K562 (cell line): ENCODE measurements at regions not wholly inside any gene's neighbourhood (a gene's known extent, or its start where the extent isn't known, plus 50 kb on each side); places are given as distances from the start of the nearest gene placed in this dataset.

Source experiments
- ATAC-seq: fragments of 200-7000 bp; cut with Tn5 transposase; 3 replicates; pipeline ENCODE4 v1.9.1; 2020; ENCODE audit warnings: moderate library complexity
- BruUV-seq: library from RNA; stranded (reverse); fragments of 400-500 nt; replicated peaks from 2 replicates; lab custom pipeline; 2021; lab: Mats Ljungman, UMichigan
- CTCF ChIA-PET: fragments of 300-600 bp; formaldehyde crosslinking; extraction: SDS; loops from one replicate; lab custom pipeline; 2021; ENCODE audit warnings: low intra/inter-chr PET ratio; lab: Yijun Ruan, JAX
- POLR2A ChIA-PET: fragments of 300-600, 350-650 bp; sonication (Branson Sonifier 250); formaldehyde crosslinking; extraction: SDS; loops from one replicate; lab custom pipeline; 2021; ENCODE audit warnings: antibody characterized with exemption, inconsistent platforms; lab: Yijun Ruan, JAX
- DNase-seq, 4 experiments: peaks; one replicate each; pipeline versions ENCODE4 v3.0.0 to v3.0.0-alpha.2; 2011 to 2018; ENCODE audit warnings: low spot score in 3 of 4, mixed read lengths in 3 of 4; ENCODE audit errors: extremely low read depth in 1 of 4
- FAIRE-seq: peaks from 2 replicates; lab custom pipeline; 2011; peaks lifted over from hg19 to GRCh38; lab: Jason Lieb, UNC
- H2AFZ ChIP-seq: 2 replicates; pipeline ENCODE4 v1.6.0; 2011; ENCODE audit warnings: low read depth, low read length, control low read depth, inconsistent platforms
- H3K27ac ChIP-seq: fragments of 200-600 bp; 3 replicates; pipeline ENCODE4 v1.8.0; 2011; ENCODE audit warnings: low read depth, mild to moderate bottlenecking, control low read depth, inconsistent platforms, low read length, moderate library complexity, mixed read lengths; ENCODE audit errors: extremely low read depth
- H3K27me3 ChIP-seq, 2 experiments: fragments of 300-600 bp in 1 of 2; 2 replicates in 1 of 2; 3 replicates in 1 of 2; pipeline versions ENCODE4 v1.6.0 to v1.8.0; 2011; ENCODE audit warnings: inconsistent platforms in 2 of 2, low read length in 2 of 2, mild to moderate bottlenecking in 1 of 2, mixed read lengths in 1 of 2, moderate library complexity in 1 of 2; ENCODE audit not compliant: control insufficient read depth in 2 of 2, insufficient read depth in 2 of 2
- H3K36me3 ChIP-seq: fragments of 300-600 bp; 3 replicates; pipeline ENCODE4 v1.8.0; 2011; ENCODE audit warnings: mild to moderate bottlenecking, low read length, inconsistent platforms; ENCODE audit not compliant: control insufficient read depth, insufficient read depth
- H3K4me1 ChIP-seq, 2 experiments: fragments of 200-600 bp in 1 of 2; replicated peaks in 1 of 2; 2 replicates in 1 of 2; 3 replicates in 1 of 2; pipeline versions ENCODE4 v1.5.1 to v1.8.0; 2011; ENCODE audit warnings: inconsistent platforms in 2 of 2, low read length in 2 of 2, mild to moderate bottlenecking in 1 of 2, mixed read lengths in 1 of 2, moderate library complexity in 1 of 2; ENCODE audit not compliant: control insufficient read depth in 2 of 2, insufficient read depth in 2 of 2
- H3K4me2 ChIP-seq: 2 replicates; pipeline ENCODE4 v1.6.1; 2011; ENCODE audit warnings: low read length, control low read depth, inconsistent platforms, mixed read lengths; ENCODE audit not compliant: insufficient read depth
- H3K4me3 ChIP-seq: fragments of 200-600 bp; sonication (generic), shearing (Covaris generic); 2 replicates; pipeline ENCODE4 v1.5.1; 2016; ENCODE audit warnings: control low read depth, inconsistent platforms
- H3K79me2 ChIP-seq: fragments of 200-600 bp; 3 replicates; pipeline ENCODE4 v1.8.0; 2011; ENCODE audit warnings: low read length, inconsistent platforms; ENCODE audit not compliant: control insufficient read depth, insufficient read depth
- H3K9ac ChIP-seq, 2 experiments: 2 replicates each; pipeline versions ENCODE4 v1.6.0 to v1.6.1; 2011; ENCODE audit warnings: low read depth in 2 of 2, low read length in 2 of 2, control low read depth in 1 of 2, inconsistent platforms in 1 of 2, mild to moderate bottlenecking in 1 of 2, mixed read lengths in 1 of 2; ENCODE audit not compliant: insufficient read depth in 1 of 2
- H3K9me1 ChIP-seq: one replicate; pipeline ENCODE4 v1.6.0; 2011; ENCODE audit warnings: inconsistent platforms, mild to moderate bottlenecking, low read length, moderate library complexity; ENCODE audit not compliant: control insufficient read depth, insufficient read depth
- H3K9me3 ChIP-seq: replicated peaks from 2 replicates; pipeline ENCODE4 v1.5.1; 2011; ENCODE audit warnings: low read depth, low read length, inconsistent platforms; ENCODE audit not compliant: control insufficient read depth, insufficient read depth
- H4K20me1 ChIP-seq: replicated peaks from 2 replicates; pipeline ENCODE4 v1.6.1; 2011; ENCODE audit warnings: low read length, inconsistent platforms, mixed read lengths; ENCODE audit not compliant: control insufficient read depth, insufficient read depth
- ATF3 ChIP-seq, 2 experiments: fragments of 450-650 bp in 1 of 2; sonication (generic) in 1 of 2; formaldehyde crosslinking in 1 of 2; IDR thresholded peaks in 1 of 2; conservative IDR thresholded peaks in 1 of 2; 2 replicates each; pipeline versions ENCODE4 v1.6.1 to v1.8.1; 2016 to 2023; ENCODE audit warnings: mild to moderate bottlenecking in 2 of 2, moderate library complexity in 2 of 2, inconsistent platforms in 1 of 2, missing genetic modification reagents in 1 of 2
- E4F1 ChIP-seq: fragments of 250-450 bp; sonication (Bioruptor Pico); IDR thresholded peaks from 2 replicates; pipeline ENCODE4 v1.5.0; 2021; ENCODE audit warnings: mild to moderate bottlenecking, borderline replicate concordance
- FOXJ3 ChIP-seq: sonication (generic); formaldehyde crosslinking; IDR thresholded peaks from 2 replicates; pipeline ENCODE4 v1.4.0; 2020; ENCODE audit warnings: mild to moderate bottlenecking, missing genetic modification reagents
- HMGN3 ChIP-seq: IDR thresholded peaks from 2 replicates; pipeline ENCODE4 v1.6.1; 2011; ENCODE audit warnings: borderline replicate concordance, low read depth, mild to moderate bottlenecking, mixed read lengths, low read length; ENCODE audit not compliant: insufficient read length; ENCODE audit errors: extremely low read depth
- KDM2B ChIP-seq: fragments of 250-450 bp; sonication (Bioruptor Pico); IDR thresholded peaks from 2 replicates; pipeline ENCODE4 v1.8.0; 2021; ENCODE audit warnings: mild to moderate bottlenecking, moderate library complexity
- NCOA6 ChIP-seq: fragments of 450-650 bp; IDR thresholded peaks from 2 replicates; pipeline ENCODE4 v1.6.1; 2017; ENCODE audit warnings: mild to moderate bottlenecking
- NELFE ChIP-seq: IDR thresholded peaks from 2 replicates; pipeline ENCODE4 v1.6.1; 2011; ENCODE audit warnings: mild to moderate bottlenecking; ENCODE audit not compliant: insufficient read depth, insufficient read length
- RBBP5 ChIP-seq: fragments of 200-600 bp; sonication (generic); IDR thresholded peaks from 2 replicates; pipeline ENCODE4 v1.6.1; 2012; ENCODE audit warnings: borderline replicate concordance, mild to moderate bottlenecking, low read length, control low read depth, inconsistent platforms; ENCODE audit not compliant: insufficient read depth, poor library complexity, severe bottlenecking
- RFX1 ChIP-seq: fragments of 450-650 bp; IDR thresholded peaks from 2 replicates; pipeline ENCODE4 v1.6.1; 2016; ENCODE audit warnings: mild to moderate bottlenecking, moderate library complexity
- TAF1 ChIP-seq: IDR thresholded peaks from 2 replicates; pipeline ENCODE4 v1.6.1; 2011; ENCODE audit warnings: mild to moderate bottlenecking, low read length, moderate library complexity; ENCODE audit not compliant: insufficient read depth, control insufficient read depth, severe bottlenecking; ENCODE audit errors: extremely low read depth
- ZNF232 ChIP-seq: sonication (generic); formaldehyde crosslinking; IDR thresholded peaks from 2 replicates; pipeline ENCODE4 v1.8.0; 2022; ENCODE audit warnings: mild to moderate bottlenecking, missing genetic modification reagents
- ZNF253 ChIP-seq: fragments of 250-450 bp; sonication (Bioruptor Pico); conservative IDR thresholded peaks from 2 replicates; pipeline ENCODE4 v1.6.1; 2021; ENCODE audit warnings: mild to moderate bottlenecking
- WGBS: fragments of 100-300 bp; shearing (Covaris generic); methylation state at CpG from one replicate; pipeline ENCODE4 v1.1.6; 2016; ENCODE audit warnings: low coverage, mixed read lengths; ENCODE audit not compliant: insufficient coverage; ENCODE audit errors: missing lambda C conversion rate; 5-methylcytosine and 5-hydroxymethylcytosine counted together
- in situ Hi-C: fragments of 300-500 bp; cut with MboI; formaldehyde crosslinking; loops from 4 replicates; pipeline ENCODE4 v1.15.0; 2018; ENCODE audit warnings: inconsistent platforms, mixed read lengths
- intact Hi-C: fragments of 100-400 bp; cut with micrococcal nuclease; formaldehyde crosslinking; loops from 2 replicates; pipeline ENCODE4 v1.14.2; 2022
- TF ChIP-seq, protein P1 (sequence below): fragments of 150-350 bp; IDR thresholded peaks from 2 replicates; pipeline ENCODE4 v1.6.1; 2014; ENCODE audit warnings: low read depth, mild to moderate bottlenecking, low read length, borderline replicate concordance

DNA sequence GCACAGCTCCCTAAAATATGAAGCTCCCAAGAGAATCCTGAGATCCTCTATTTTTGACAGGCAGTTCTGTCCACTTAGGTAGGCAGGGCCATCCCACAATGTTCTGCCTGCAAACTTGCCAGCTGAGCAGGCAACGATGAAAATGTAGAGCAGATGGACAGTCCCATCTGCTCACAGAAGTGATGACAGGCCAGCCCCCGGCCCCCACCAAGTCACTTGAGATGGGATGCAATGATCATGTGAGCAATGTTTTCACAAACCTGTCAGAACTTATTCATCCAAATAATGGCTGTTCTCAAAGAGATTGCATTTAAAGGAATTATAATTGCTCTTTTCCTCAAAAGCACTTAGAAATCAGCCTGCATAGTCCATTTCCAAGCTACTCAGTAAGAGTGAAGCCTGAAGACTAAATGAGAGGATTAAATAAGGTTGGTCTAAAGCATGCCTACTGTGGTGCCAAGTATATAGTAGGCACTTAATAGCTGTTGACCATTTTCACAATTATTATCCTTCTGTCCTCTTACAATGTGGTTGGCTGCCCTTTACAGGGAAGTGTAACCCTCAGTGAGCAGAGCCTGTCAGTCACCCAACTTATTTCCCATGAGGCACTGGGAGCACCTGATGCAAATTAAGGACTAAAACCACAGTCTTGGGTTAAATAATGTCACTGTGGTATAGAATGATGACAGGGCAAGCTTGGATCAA lies 301.2 kb downstream of the FGFR2 start:
- in situ Hi-C loops (no loop called here), intact Hi-C loops (no loop called here)
- no peaks in the 10 kb centered on the region for H3K36me3 ChIP-seq
- H4K20me1 ChIP-seq: no peaks in the 10 kb centered on the region
- ChIA-PET CTCF (no interaction called here), POLR2A (interaction anchor here (0.7 kb wide), 2 partner anchors 12 to 129 kb away, joined by 3 read pairs; no protein-coding TSS in a partner anchor)
- 0% methylated on average over 2 of the region's 2 CpGs for WGBS
- no peak overlapping the region for H3K4me2 ChIP-seq
- no peak for FAIRE-seq
- no peak for ATAC-seq
- H3K27ac ChIP-seq: no peak overlapping the region
- no peak overlapping the region for H2AFZ ChIP-seq
- H3K9me3 ChIP-seq: no peaks in the 10 kb centered on the region
- no peaks in the 10 kb centered on the region for H3K4me1 ChIP-seq
- no TSS peak for BruUV-seq
- H3K9me1 ChIP-seq: no peaks in the 10 kb centered on the region
- no peak overlapping the region for H3K4me3 ChIP-seq
- H3K9ac ChIP-seq: no peak overlapping the region
- no peak for DNase-seq
- no peaks in the 10 kb centered on the region for H3K79me2 ChIP-seq
- no peaks in the 10 kb centered on the region; a peak in 1 of 5 replicates for H3K27me3 ChIP-seq
- TF ChIP-seq FOXJ3 (CRISPR knock-in tag) (no peak), ATF3 (IDR thresholded peaks at IDR 0.05) (no peak), ATF3 (CRISPR knock-in tag; conservative IDR thresholded peaks at IDR 0.05) (no peak), E4F1 (CRISPR knock-in tag) (no peak), NCOA6 (no peak), ZNF253 (CRISPR knock-in tag) (no peak), HMGN3 (no peak), NELFE (no peak), KDM2B (CRISPR knock-in tag) (no peak), ZNF232 (CRISPR knock-in tag) (no peak), RFX1 (no peak), RBBP5 (no peak), TAF1 (no peak)
- TF ChIP-seq, protein P1, sequence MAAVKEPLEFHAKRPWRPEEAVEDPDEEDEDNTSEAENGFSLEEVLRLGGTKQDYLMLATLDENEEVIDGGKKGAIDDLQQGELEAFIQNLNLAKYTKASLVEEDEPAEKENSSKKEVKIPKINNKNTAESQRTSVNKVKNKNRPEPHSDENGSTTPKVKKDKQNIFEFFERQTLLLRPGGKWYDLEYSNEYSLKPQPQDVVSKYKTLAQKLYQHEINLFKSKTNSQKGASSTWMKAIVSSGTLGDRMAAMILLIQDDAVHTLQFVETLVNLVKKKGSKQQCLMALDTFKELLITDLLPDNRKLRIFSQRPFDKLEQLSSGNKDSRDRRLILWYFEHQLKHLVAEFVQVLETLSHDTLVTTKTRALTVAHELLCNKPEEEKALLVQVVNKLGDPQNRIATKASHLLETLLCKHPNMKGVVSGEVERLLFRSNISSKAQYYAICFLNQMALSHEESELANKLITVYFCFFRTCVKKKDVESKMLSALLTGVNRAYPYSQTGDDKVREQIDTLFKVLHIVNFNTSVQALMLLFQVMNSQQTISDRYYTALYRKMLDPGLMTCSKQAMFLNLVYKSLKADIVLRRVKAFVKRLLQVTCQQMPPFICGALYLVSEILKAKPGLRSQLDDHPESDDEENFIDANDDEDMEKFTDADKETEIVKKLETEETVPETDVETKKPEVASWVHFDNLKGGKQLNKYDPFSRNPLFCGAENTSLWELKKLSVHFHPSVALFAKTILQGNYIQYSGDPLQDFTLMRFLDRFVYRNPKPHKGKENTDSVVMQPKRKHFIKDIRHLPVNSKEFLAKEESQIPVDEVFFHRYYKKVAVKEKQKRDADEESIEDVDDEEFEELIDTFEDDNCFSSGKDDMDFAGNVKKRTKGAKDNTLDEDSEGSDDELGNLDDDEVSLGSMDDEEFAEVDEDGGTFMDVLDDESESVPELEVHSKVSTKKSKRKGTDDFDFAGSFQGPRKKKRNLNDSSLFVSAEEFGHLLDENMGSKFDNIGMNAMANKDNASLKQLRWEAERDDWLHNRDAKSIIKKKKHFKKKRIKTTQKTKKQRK: no peak
